Body of pancreas (tissue), 4 donors: ENCODE measurements at regions not wholly inside any gene's neighbourhood (a gene's known extent, or its start where the extent isn't known, plus 50 kb on each side); places are given as distances from the start of the nearest gene placed in this dataset.

Source experiments
- ATAC-seq: fragments of 150-250 bp; one replicate; pipeline ENCODE4 v1.9.1; 2016
- DNase-seq, 4 donors: peaks; one replicate each; pipeline ENCODE4 v3.0.0-alpha.2; 2019
- H3K27ac ChIP-seq, 4 donors: fragments of 200-600 bp; sonication (generic); 1 replicate in 3 of 4; 2 replicates in 1 of 4; pipeline versions ENCODE4 v1.5.1 to v1.6.1; 2016 to 2019; ENCODE audit warnings: mild to moderate bottlenecking in 1 of 4, mixed read lengths in 1 of 4, moderate library complexity in 1 of 4
- H3K27me3 ChIP-seq, 2 donors: fragments of 200-600 bp; sonication (generic); one replicate each; pipeline ENCODE4 v1.6.0; 2016; ENCODE audit warnings: mild to moderate bottlenecking in 1 of 2
- H3K36me3 ChIP-seq, 2 donors: fragments of 200-600 bp; sonication (generic); replicated peaks in 1 of 2; 2 replicates each; pipeline ENCODE4 v1.5.1; 2016; ENCODE audit warnings: low read depth in 2 of 2; ENCODE audit not compliant: insufficient read depth in 1 of 2
- H3K4me1 ChIP-seq: fragments of 200-600 bp; sonication (generic); one replicate; pipeline ENCODE4 v1.6.0; 2016
- H3K4me3 ChIP-seq, 2 donors: fragments of 200-600 bp; sonication (generic); 1 replicate in 1 of 2; 2 replicates in 1 of 2; pipeline ENCODE4 v1.5.1; 2016 to 2019
- H3K9me3 ChIP-seq, 3 donors: fragments of 200-600 bp; sonication (generic); 1 replicate in 2 of 3; 2 replicates in 1 of 3; pipeline ENCODE4 v1.5.1; 2016
- CTCF ChIP-seq, 7 experiments: fragments of 450-650 bp in 4 of 7; fragments of 200-600 bp in 3 of 7; sonication (generic) in 3 of 7; IDR thresholded peaks; one replicate each; pipeline ENCODE4 v1.5.1; 2016 to 2019; ENCODE audit warnings: antibody characterized with exemption in 7 of 7
- POLR2A ChIP-seq, 3 donors: fragments of 450-650 bp; IDR thresholded peaks; one replicate each; pipeline ENCODE4 v1.6.1; 2016; ENCODE audit warnings: antibody characterized with exemption in 3 of 3, mild to moderate bottlenecking in 2 of 3
- WGBS, 2 donors: methylation state at CpG; one replicate each; pipeline ENCODE4 v1.1.5; 2017; 5-methylcytosine and 5-hydroxymethylcytosine counted together
- intact Hi-C: fragments of 100-400 bp; cut with DNase I; formaldehyde crosslinking; loops from one replicate; pipeline ENCODE4 v1.15.1; 2023

GRCh38 chr6:55963301-55963700, 87.9 kb upstream of the BMP5 start:
- DNase-seq (no peak), ATAC-seq (no peak)
- no peaks in the 10 kb centered on the region for H3K4me1 ChIP-seq
- intact Hi-C loops, result no loop called here
- no peaks in the 10 kb centered on the region for H3K36me3 ChIP-seq
- no peak overlapping the region for H3K27ac ChIP-seq
- H3K9me3 ChIP-seq, result no peaks in the 10 kb centered on the region
- 16 to 20% methylated on average over 3 of the region's 3 CpGs for WGBS, 2 donors
- no peak overlapping the region for H3K4me3 ChIP-seq
- TF ChIP-seq CTCF (IDR thresholded peaks at IDR 0.05), result no peak
- TF ChIP-seq POLR2A (IDR thresholded peaks at IDR 0.05), result no peak
- no peaks in the 10 kb centered on the region for H3K27me3 ChIP-seq

GRCh38 chr6:55960344-55960743, 85.0 kb upstream of the BMP5 start:
- intact Hi-C loops, result no loop called here
- Histone ChIP-seq H3K9me3 (no peaks in the 10 kb centered on the region), H3K27me3 (no peaks in the 10 kb centered on the region), H3K4me1 (no peaks in the 10 kb centered on the region), H3K27ac (no peak overlapping the region), H3K4me3 (no peak overlapping the region), H3K36me3 (no peaks in the 10 kb centered on the region)
- no peak for DNase-seq
- ATAC-seq, result no peak
- no peak for TF ChIP-seq CTCF (IDR thresholded peaks at IDR 0.05)
- TF ChIP-seq POLR2A (IDR thresholded peaks at IDR 0.05), result no peak
- WGBS, 2 donors, result 45 to 55% methylated on average over 3 of the region's 3 CpGs

GRCh38 chr6:55958790-55959189, 83.4 kb upstream of the BMP5 start:
- Histone ChIP-seq H3K4me3 (no peak overlapping the region), H3K36me3 (no peaks in the 10 kb centered on the region), H3K27me3 (no peaks in the 10 kb centered on the region), H3K4me1 (no peaks in the 10 kb centered on the region), H3K27ac (no peak overlapping the region), H3K9me3 (no peaks in the 10 kb centered on the region)
- ATAC-seq (no peak), DNase-seq (no peak)
- TF ChIP-seq POLR2A (IDR thresholded peaks at IDR 0.05) (no peak), CTCF (IDR thresholded peaks at IDR 0.05) (no peak)
- 76 to 87% methylated on average over 1 of the region's 1 CpG for WGBS, 2 donors
- intact Hi-C loops, result loop anchor here (10.0 kb wide), 2 partner anchors 514 to 684 kb away; no protein-coding TSS in a partner anchor

- Histone ChIP-seq H3K4me3 (no peak overlapping the region), H3K36me3 (no peaks in the 10 kb centered on the region), H3K27me3 (no peaks in the 10 kb centered on the region), H3K9me3 (no peaks in the 10 kb centered on the region), H3K27ac (no peak overlapping the region), H3K4me1 (no peaks in the 10 kb centered on the region)
- TF ChIP-seq POLR2A (IDR thresholded peaks at IDR 0.05) (no peak), CTCF (IDR thresholded peaks at IDR 0.05) (no peak)
- ATAC-seq (no peak), DNase-seq (no peak)
- WGBS, 2 donors, result 64 to 67% methylated on average over 2 of the region's 2 CpGs
- intact Hi-C loops, result loop anchor here (10.0 kb wide), 2 partner anchors 513 to 683 kb away; no protein-coding TSS in a partner anchor
Observed at GRCh38 chr6:55957961-55958422, 82.6 kb upstream of the BMP5 start.

GRCh38 chr6:55955684-55956083, 80.3 kb upstream of the BMP5 start:
- ATAC-seq, result no peak
- intact Hi-C loops, result loop anchor here (10.0 kb wide), 2 partner anchors 511 to 681 kb away; no protein-coding TSS in a partner anchor
- no peaks in the 10 kb centered on the region for H3K9me3 ChIP-seq
- no peaks in the 10 kb centered on the region for H3K4me1 ChIP-seq
- H3K36me3 ChIP-seq, result no peaks in the 10 kb centered on the region
- H3K27me3 ChIP-seq, result no peaks in the 10 kb centered on the region
- DNase-seq, result no peak
- H3K4me3 ChIP-seq, result no peak overlapping the region
- 23 to 25% methylated on average over 1 of the region's 1 CpG for WGBS, 2 donors
- no peak overlapping the region for H3K27ac ChIP-seq
- no peak for TF ChIP-seq POLR2A (IDR thresholded peaks at IDR 0.05)
- no peak for TF ChIP-seq CTCF (IDR thresholded peaks at IDR 0.05)
